NOMO-1 treated with DMSO at 0.1 percent for 48 hours (cell line): ENCODE measurements at regions not wholly inside any gene's neighbourhood (a gene's known extent, or its start where the extent isn't known, plus 50 kb on each side); places are given as distances from the start of the nearest gene placed in this dataset.

Source experiments
- DNase-seq: peaks from one replicate; lab custom pipeline; 2025; ENCODE audit not compliant: unreplicated experiment; lab: John Stamatoyannopoulos, UW

DNA sequence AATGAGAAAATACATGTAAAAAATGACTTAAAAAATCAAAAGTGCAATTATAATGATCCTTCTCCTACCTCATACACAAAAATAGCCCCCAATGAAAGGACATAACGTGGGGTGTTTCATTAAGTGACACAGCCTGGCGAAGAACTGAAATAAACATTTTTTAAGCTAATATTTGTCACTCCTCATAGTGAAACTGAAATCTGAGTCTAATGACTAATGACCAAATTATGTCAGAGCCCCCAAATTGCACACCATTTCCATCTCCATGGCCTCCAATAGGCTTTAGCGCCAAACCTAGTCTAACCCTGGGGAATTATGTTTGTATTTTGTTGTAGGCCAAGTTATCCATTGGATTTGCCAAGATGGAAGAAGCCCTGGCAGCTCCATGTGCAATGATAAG lies 119.1 kb downstream of the WT1 start:
- no peak for DNase-seq

DNA sequence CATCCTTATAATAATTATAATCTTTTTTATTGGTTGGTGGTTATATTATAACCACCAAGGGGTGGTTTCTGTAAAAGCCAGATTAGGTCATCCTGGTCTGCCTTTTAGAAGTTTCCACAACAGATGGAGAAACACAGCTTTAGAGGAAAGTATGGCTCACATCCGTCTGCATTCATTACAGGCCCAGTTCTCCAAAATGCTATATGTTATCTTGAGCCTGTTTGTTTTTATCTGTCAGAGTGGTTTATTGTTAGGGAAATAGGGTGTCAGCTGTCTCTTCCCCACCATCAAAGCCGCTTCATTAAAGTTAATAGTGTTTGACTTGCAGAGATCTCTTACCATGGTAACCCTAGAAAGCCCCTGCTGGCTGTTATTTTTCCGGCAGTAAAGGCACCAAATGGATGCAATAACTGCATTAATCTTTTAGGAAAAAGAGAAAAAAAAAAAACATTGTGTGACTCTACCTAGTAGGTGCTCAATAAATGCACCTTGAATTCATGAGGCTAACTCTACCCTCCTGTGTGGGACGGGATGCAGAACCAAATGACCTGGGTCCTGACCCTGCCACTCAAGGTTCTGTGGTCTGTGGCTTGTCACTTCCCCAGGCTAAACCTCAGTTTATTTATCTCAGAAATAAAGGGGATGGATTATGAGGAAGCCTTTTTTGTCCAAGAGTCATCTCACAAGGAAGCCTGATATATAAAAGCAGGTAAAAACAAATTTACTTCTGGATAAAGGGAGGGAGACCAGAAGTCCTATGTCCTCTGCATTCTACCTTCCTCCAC lies 118.3 kb downstream of the WT1 start:
- DNase-seq = no peak

DNA sequence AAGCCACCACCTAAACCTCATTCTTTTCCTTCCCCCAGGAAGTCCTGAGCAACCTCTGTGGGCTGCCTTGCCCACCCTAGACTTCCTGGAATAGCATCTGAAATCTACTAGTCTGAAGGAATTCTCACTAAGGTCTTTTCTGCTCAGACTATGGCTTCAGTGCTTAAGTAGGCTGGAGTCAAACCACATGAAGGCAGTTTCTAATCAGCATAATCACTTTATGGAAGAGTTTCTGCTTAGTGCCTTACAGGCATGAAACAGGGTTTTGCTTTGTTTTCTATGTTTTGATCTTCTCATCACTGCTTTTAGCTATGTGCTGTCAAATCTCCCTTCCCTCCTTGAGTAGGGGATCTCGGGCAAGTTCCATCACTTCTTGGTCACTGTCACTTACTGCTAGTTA lies 117.7 kb downstream of the WT1 start:
- no peak for DNase-seq

DNA sequence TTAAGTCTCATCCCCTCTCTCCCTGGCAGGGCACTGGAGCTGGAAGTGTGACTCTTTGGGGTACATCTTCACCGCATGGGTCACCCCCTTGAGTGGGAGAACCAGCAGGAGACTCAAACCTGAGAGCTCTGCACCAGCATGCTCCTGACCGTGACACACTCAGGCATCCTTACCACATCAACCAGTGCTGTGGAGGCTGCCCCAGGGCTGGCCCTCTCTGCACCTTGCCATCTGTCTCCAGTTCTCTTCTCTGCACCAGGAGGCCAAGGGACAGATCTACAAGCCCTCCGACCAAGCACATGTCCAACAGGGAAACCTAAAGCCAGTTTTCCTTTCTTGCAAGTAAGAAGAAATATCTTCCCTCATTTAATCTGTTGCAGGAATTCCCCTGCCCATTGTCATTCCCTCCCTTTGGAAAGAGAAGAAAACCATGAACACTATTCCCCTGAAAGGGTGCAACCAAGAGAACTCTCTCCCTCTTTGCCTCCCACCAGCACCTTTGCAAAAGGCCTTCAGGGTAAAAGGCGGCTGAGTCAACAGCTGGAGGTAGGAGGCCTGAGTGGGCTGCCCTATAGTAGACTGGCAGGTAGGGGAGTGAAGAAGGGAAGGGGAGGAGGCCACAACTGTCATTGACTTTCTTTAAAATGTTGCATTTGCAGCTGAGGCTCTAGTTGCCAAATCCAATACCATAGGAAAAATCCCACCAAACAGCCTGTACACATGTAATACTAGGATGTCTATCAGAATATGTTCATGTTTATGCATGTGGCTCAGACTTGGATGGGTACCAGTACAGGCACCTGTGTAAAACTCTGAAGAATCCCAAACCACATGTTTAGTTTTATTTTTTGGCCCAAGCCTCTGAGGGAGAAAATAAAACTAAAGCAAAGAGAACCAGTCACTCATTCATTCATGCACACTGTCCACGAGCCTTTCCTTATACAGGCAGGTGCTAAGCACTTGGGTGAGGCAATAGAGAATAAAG lies 117.0 kb downstream of the WT1 start:
- no peak for DNase-seq

DNA sequence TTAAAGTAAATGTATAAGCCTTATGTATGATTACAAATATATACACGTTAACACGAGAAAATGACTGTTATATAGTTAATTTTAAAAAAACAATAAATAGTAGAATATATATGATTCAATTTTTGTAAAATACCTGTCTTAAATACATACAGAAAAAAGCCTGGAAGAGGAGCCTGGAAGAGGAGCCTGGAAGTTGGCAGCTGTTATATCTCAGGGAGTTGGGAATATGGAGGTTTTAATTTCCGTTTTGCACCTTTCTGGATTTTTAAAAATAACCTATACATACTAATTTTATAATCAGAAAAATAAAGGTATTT lies 111.6 kb downstream of the WT1 start:
- no peak for DNase-seq

DNA sequence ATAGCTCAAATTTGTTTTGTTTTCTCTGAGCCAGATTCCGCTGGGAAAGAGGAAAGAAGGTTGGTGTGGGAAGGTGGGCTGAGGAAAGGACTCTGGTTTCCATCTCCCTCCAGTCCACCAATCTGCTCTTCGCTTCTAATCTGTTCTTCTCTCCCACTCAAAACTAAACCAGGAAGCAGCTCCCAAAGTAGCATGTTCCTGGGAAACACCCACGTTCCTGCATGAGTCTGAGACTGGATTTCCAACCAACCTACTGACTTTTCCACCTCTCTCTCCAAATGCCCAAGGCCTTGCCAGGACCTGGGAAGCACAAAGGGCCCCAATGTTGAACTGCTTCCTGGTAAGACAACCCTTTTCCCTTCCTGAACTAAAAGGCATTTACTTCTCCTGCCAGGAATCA lies 110.2 kb downstream of the WT1 start:
- DNase-seq = no peak

DNA sequence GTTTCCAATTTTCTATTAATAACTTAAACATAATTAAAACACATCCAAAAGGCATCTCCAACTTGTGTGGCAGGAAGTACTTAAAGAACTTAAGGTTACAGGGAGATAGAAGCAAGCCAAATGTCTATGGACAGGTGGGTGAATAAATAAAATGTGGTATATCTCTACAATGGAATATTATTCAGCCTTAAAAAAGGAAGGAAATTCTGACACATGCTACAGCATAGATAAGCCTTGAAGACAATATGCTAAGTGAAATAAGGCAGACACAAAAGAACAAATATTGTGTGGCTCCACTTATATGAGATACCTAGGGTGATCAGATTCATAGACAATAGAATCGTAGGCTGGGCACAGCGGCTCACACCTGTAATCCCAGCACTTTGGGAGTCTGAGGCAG lies 109.6 kb downstream of the WT1 start:
- DNase-seq = no peak

DNA sequence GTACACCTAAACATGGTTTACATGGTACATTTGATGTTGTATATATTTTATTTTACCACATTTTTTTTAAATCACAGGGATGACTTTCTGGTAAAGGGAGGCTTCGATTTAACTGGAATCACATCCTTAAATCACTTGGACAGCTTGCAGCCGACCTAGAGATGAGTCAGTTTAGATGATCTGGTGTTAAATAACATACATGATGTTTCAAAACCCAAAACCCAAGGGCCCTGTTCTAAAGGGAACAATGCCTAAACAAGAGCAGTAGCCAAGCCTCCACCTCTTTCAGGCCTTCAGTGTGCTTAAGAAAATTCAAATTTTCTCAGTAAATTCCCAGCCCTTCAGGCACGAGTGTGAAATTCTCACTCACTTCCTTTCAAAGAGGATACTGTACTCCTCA lies 108.8 kb downstream of the WT1 start:
- no peak for DNase-seq

DNA sequence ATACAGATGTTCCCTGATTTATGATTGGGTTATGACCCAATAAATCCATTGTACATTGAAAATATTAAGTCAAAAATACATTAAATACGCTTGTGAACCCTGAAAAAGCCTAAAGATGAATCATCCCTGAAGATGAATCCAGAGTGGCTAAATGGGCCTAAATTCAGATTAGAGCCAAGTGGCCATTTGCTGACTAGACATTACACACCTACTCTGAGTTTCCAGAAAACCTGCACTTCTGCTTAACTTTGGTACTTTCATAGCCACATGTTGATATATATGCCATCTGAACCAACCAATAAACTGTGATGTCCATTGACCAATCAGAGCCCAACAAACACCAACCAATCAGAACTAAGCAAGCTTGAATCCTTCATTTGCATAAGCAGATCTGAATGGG lies 106.9 kb downstream of the WT1 start:
- no peak for DNase-seq

DNA sequence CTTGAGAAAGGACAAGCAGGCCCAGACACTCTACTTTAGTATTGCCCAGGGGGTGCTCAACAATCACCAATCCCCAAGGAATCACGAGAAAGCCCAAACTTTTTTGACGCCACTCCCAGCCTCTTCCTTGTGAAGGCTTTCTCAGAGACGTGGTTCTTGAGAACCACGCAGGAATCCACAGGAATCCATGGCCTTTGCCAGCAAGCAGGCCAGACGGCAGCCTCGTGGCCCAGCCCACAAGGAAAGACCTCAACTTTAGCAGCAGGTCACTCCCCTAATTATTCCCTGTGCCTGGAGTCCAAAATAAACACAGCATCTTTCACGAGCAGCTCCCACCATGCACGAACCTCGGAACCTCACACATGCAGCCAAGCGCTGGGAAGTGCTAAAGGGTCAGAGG lies 104.2 kb downstream of the WT1 start:
- DNase-seq = no peak

DNA sequence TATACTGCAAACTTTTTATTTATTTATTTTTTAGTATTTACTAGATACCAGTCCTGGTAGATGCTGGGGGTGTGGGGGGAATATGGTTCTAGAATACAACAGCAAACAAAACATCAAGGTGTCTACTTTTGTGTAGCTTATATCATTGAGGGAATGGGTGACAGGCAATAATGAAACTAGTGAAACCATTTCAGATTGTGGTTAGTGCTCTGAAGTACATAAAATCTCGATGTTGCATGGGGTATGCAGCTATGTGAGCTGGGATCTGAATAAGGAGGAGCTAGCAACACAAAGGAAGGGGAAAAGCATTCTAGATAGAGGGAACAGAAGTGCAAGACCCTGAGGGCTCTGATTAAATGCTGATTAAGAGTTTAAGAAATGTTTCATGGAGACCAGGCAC lies 103.5 kb downstream of the WT1 start:
- no peak for DNase-seq

DNA sequence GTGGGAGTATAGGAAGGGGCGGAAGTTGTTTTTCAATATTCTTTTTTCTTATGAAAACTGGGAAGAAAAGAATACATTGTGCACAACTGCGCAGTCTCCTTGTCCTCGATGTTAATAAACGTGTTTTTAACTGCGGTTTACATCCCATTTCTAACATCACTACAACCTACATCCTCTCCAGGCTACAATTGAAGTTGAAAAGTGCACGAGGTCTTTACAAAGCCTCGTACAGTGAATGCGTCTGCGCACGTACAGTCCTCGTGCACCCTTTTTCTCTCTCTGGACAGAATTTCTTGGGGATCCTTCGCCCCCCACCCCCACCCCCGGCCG lies 102.4 kb downstream of the WT1 start:
- DNase-seq = no peak

DNA sequence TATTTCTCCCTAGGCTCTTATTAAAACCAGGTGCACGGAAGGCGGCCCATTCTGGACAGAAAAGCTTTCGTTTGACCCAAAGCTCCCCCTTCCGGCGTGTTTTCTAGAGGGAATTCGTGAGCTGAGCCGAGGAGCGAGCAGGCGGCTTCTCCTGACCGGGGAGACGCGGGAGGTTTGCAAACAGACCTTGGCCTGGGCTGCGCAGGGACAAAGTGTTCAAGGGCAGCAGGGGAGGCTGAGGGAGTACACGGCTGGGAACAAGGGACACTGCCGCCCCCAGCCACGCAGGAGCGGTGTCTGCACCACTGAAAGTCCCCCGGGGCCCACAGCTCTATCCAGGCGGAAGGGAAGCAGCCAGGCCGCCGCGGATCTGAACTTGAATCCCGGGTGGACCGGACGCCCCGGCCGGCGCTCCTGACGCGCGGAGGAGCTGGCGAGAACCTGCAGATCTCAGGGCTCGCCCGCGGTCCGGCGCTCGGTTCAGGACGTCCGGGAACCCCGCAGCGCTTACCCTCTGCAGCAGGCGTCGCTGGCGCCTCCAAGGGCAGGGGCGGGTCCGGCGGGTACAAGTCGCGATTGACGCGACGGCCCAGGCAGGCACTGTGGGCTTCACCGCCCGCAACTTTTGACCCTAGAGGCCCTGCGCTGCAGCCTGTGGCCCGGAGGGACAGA lies 101.9 kb downstream of the WT1 start:
- peak; percentile 36 for DNase-seq

DNA sequence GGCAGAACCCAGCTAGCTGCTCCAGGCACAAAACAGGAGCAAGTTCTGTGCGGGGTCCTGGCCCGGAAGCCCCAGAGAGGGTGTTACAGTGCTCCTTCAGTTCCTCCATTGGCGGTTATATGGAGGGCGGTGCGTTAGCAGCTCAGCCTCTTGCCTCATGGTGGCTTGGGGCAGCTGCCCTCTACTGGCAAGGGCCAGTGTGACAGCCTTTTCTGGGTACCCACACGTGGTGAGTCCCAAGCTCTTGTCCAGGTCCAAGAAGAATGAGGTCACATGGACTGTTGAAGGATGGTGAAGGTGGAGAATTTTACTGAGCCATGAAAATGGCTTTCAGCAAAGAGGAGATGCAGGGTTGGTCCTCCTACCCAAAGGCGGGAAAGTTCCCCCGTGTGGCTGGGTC lies 100.5 kb downstream of the WT1 start:
- DNase-seq = no peak
